ENCODE measurements at regions not wholly inside any gene's neighbourhood (a gene's known extent, or its start where the extent isn't known, plus 50 kb on each side); places are given as distances from the start of the nearest gene placed in this dataset.
"Not testable (repeated sequence)": the region's sequence is repeated elsewhere in the genome, so short reads cannot be mapped to it uniquely, and the experiment has no call there.

- no peak for DNase-seq
These were observed 102.7 kb upstream of the ARHGAP42 start for GRCh38 chr11:100584201-100584985.

DNA sequence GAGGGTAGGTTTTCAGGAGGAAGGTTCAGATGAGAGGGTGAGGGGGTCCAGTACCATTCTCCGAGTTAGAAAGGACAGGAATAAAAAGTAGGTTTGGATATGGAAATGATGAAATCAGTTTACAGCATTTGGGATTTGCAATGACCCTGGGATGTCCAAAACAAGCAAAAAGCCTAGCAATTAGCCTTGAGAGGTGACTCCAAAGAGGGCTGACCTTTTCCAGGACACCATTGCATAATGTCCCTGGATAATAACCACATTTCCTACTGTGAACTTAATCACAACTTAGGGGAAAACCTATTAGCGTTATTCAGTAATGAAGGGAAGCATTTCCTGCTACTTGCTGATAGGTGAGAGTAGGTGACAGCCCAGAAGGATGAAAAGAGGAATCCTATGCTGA is 101.4 kb upstream of the ARHGAP42 start:
- no peak for DNase-seq

DNA sequence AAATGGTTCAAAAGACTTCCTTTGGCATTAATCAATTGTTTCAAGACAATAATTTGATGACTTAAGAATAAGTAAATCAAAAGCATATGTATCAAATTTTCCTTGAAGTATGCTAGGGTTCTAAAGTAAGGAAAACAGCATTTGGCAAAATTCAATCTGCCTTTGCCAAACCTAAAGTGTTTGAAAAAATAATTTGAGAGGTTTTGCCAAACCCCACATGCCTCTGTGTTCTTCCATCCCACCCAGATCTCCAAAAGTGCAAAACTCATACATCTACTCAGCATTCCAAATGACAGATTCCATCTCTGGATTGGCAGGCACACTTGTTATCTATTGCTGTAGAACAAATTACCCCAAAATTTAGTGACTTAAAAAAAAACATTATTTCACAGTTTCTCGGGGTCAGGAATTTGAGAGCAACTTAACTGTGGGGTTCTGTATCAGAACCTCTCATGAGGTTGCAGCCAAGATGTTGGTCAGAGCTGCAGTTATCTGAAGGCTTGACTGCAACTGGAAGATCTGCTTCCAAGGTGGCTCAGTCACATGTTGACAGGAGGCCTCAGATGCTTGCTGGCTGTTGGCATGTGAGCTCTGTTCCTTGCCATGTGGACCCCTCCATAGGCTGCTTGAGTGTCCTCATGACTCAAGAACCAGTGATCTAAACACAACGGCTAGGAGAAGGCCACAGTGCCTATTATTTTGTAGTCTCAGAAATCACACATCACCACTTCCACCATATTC is 100.6 kb upstream of the ARHGAP42 start:
- no peak for DNase-seq

GRCh38 chr11:100592619-100593260 is 94.3 kb upstream of the ARHGAP42 start:
- DNase-seq, result no peak

DNA sequence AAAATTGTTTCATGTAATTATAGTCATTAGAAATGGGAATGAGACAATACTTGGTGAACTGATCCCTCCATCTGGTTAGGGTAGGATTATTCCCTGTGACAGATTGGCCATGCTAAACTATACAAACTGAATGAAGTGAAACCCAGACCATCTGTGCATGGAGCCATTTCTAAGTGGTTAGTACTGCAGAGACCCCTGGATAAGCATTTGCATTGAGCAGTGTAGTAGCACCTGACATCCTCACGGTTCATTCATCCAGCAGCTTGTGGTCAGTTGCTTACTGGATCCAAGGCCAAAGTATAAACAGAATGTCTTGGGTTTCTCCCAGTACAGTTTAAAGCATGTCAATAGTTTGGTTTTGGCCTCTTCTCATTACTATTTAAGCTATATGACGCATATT is 93.8 kb upstream of the ARHGAP42 start:
- DNase-seq, result no peak

DNA sequence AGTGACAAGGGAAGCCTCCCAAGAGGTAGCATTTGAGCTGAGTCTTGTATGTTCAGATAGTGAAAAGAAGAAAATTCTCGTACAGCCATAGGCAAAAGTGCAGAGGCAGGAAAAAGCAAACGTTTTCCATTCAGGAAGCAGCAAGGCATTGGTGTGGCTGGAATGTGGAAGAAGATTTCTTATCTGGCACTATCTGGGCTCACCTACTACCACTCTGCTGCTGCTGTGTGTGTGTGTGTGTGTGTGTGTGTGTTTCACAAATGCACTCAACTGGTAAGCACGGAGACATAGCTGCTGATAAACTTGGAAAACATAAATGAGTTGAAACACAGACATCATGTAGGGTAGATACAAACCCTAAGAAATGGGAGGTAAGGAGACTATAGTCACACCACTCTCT is 92.8 kb upstream of the ARHGAP42 start:
- DNase-seq, result no peak

GRCh38 chr11:100600941-100601340 is 86.1 kb upstream of the ARHGAP42 start:
- DNase-seq, result no peak

- no peak for DNase-seq
These were observed 84.4 kb upstream of the ARHGAP42 start for GRCh38 chr11:100602716-100603115.

GRCh38 chr11:100607761-100608160 is 79.3 kb upstream of the ARHGAP42 start:
- DNase-seq, result not testable (repeated sequence)

- DNase-seq, result no peak
These were observed 74.3 kb upstream of the ARHGAP42 start for GRCh38 chr11:100612766-100613165.

DNA sequence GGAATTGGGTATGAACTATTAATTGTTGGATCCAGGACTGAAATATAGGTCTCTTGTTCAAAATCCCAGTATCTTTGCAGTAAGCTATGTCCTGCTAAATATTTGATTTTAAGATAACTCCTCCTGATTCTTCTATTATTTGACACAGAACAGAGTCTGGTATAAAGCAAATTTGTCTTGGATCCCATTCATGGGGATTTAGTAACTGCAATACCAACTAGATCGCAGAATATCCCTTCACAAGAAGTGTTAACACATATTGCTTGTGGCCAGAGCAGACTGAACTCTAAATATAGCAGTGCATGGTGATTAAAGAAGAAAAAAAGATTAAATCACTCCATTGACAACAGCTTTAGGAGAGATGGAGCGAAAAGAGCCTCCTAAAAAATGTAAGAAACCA is 68.2 kb upstream of the ARHGAP42 start:
- no peak for DNase-seq

DNA sequence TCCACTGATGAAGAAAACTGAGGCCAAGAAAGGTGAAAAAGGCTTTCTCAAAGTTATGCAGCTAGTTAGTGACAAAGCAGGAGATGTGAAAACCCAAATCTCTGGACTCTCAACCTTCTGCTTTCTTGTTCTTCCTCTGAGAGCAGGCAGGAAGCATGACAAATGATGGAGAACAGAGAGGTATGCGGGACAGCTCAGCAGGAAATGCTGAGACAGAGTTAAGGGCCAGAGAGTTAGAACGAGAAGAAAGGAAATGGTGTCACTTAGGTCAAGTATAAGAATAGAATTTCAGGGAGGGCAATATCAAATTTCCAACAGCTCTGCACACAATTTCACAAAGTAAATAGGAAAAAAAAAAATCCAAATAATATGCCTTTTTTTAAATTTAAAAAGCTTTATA is 67.6 kb upstream of the ARHGAP42 start:
- DNase-seq, result no peak

GRCh38 chr11:100622404-100622803 is 64.7 kb upstream of the ARHGAP42 start:
- no peak for DNase-seq

- no peak for DNase-seq
These were observed 62.7 kb upstream of the ARHGAP42 start for GRCh38 chr11:100624346-100624745.

- DNase-seq, result peak; percentile 24
These were observed 62.0 kb upstream of the ARHGAP42 start for GRCh38 chr11:100625041-100625440.

- DNase-seq, result no peak
These were observed 57.4 kb upstream of the ARHGAP42 start for GRCh38 chr11:100629671-100630070.

DNA sequence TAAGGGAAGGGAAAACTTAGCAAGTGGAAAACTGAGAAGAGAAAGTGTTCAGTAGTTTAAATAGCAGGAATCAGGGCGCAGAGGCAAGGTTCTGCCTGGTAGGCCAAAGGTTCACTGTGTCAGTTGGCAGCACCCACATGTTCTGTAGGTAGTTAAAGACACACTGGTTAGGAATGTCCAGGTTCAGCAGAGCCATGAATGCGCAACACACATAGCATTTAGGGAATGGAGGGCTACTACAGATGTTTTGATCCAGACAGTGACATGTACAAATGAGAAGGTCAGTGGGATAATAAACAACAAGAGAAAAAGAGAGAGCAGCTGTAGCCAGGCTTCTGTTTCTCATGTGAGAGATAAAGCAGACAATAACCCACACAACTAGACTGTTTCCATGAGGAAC is 56.2 kb upstream of the ARHGAP42 start:
- DNase-seq, result no peak

DNA sequence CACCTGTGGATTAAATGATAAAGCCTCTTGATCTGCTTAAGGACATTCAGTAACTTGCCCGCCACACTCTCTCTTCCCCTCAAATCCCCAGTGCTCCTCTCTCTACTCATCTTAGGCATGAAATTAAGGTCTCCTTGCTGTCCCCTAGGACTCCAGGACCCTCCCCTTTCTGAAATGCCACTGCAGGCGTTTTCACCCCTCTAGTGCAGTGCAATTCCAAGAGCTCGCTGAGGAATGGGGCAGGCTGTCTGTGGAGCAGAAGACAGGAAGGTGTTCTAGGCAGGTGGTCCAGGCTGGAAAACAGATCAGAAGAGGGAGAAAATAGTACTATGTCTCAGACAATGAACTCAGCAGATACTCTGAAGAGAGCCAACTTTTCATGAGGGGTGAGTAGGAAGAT is 55.8 kb upstream of the ARHGAP42 start:
- no peak for DNase-seq

- peak; percentile 26 for DNase-seq
These were observed 54.1 kb upstream of the ARHGAP42 start for GRCh38 chr11:100632941-100633452.

- DNase-seq, result no peak
These were observed 51.9 kb upstream of the ARHGAP42 start for GRCh38 chr11:100635194-100635593.

GRCh38 chr11:100636536-100636935 is 50.6 kb upstream of the ARHGAP42 start:
- no peak for DNase-seq

Data from fibroblast of skin of scalp (primary cell).